DOHH2 (cell line): ENCODE measurements at regions not wholly inside any gene's neighbourhood (a gene's known extent, or its start where the extent isn't known, plus 50 kb on each side); places are given as distances from the start of the nearest gene placed in this dataset.

Source experiments
- H3F3A ChIP-seq: fragments of 200-600 bp; sonication (generic), shearing (Covaris generic); 2 replicates; pipeline ENCODE4 v1.6.0; 2016; ENCODE audit warnings: antibody characterized with exemption, mild to moderate bottlenecking; ENCODE audit not compliant: control insufficient read depth, insufficient read depth
- H3K27ac ChIP-seq: fragments of 200-600 bp; sonication (generic); 2 replicates; pipeline ENCODE4 v1.5.1; 2014; ENCODE audit warnings: low read depth, mild to moderate bottlenecking, low read length, moderate library complexity
- H3K27me3 ChIP-seq: fragments of 200-600 bp; sonication (generic); 2 replicates; pipeline ENCODE4 v1.6.1; 2014; ENCODE audit warnings: mild to moderate bottlenecking, low read length, mixed read lengths; ENCODE audit not compliant: control insufficient read depth
- H3K36me3 ChIP-seq: fragments of 200-600 bp; sonication (generic); 2 replicates; pipeline ENCODE4 v1.6.1; 2014; ENCODE audit warnings: mild to moderate bottlenecking, low read length, moderate library complexity, mixed read lengths; ENCODE audit not compliant: control insufficient read depth
- H3K4me1 ChIP-seq: fragments of 200-600 bp; sonication (generic); 2 replicates; pipeline ENCODE4 v1.6.1; 2014; ENCODE audit warnings: mild to moderate bottlenecking, low read length, mixed read lengths; ENCODE audit not compliant: control insufficient read depth
- H3K4me2 ChIP-seq: fragments of 200-600 bp; sonication (generic); 2 replicates; pipeline ENCODE4 v1.6.0; 2014; ENCODE audit warnings: mild to moderate bottlenecking, low read length, moderate library complexity
- H3K4me3 ChIP-seq: fragments of 200-600 bp; sonication (generic); 2 replicates; pipeline ENCODE4 v1.5.1; 2014; ENCODE audit warnings: mild to moderate bottlenecking, low read length, mixed read lengths
- H3K79me2 ChIP-seq: fragments of 200-600 bp; sonication (generic); 2 replicates; pipeline ENCODE4 v1.6.1; 2014; ENCODE audit warnings: mild to moderate bottlenecking, low read length, mixed read lengths; ENCODE audit not compliant: control insufficient read depth
- H3K9me2 ChIP-seq: fragments of 200-600 bp; sonication (generic); replicated peaks from 2 replicates; pipeline ENCODE4 v1.6.1; 2014; ENCODE audit warnings: mild to moderate bottlenecking, low read length, mixed read lengths; ENCODE audit not compliant: control insufficient read depth
- H3K9me3 ChIP-seq: fragments of 200-600 bp; sonication (generic); 2 replicates; pipeline ENCODE4 v1.6.1; 2014; ENCODE audit warnings: antibody characterized with exemption, low read length, mixed read lengths; ENCODE audit not compliant: control insufficient read depth, insufficient read depth
- H4K20me1 ChIP-seq: fragments of 200-600 bp; sonication (generic); 2 replicates; pipeline ENCODE4 v1.6.0; 2014; ENCODE audit warnings: low read depth, mild to moderate bottlenecking, antibody characterized with exemption, low read length, moderate library complexity; ENCODE audit not compliant: control insufficient read depth, insufficient read depth
- EZH2phosphoT487 ChIP-seq: fragments of 200-600 bp; sonication (generic); IDR thresholded peaks from 2 replicates; pipeline ENCODE4 v1.6.1; 2017; ENCODE audit warnings: borderline replicate concordance, mild to moderate bottlenecking, antibody characterized with exemption, low read length, moderate library complexity, mixed read lengths
- TF ChIP-seq, protein P1 (sequence below): fragments of 200-600 bp; sonication (generic); IDR thresholded peaks from one replicate; pipeline ENCODE4 v1.5.1; 2014; ENCODE audit warnings: antibody characterized with exemption, mild to moderate bottlenecking, low read depth, low read length; ENCODE audit not compliant: poor library complexity, severe bottlenecking

GRCh38 chr3:40989141-40990061 is 209.9 kb upstream of the CTNNB1 start:
- Histone ChIP-seq H3K4me2 (no peak overlapping the region), H4K20me1 (no peaks in the 10 kb centered on the region), H3K79me2 (no peaks in the 10 kb centered on the region), H3K27ac (no peak overlapping the region), H3K9me3 (no peaks in the 10 kb centered on the region), H3F3A (no peaks in the 10 kb centered on the region), H3K4me1 (no peaks in the 10 kb centered on the region), H3K9me2 (no peaks in the 10 kb centered on the region), H3K4me3 (no peak overlapping the region), H3K27me3 (no peaks in the 10 kb centered on the region), H3K36me3 (no peaks in the 10 kb centered on the region)
- TF ChIP-seq, protein P1, sequence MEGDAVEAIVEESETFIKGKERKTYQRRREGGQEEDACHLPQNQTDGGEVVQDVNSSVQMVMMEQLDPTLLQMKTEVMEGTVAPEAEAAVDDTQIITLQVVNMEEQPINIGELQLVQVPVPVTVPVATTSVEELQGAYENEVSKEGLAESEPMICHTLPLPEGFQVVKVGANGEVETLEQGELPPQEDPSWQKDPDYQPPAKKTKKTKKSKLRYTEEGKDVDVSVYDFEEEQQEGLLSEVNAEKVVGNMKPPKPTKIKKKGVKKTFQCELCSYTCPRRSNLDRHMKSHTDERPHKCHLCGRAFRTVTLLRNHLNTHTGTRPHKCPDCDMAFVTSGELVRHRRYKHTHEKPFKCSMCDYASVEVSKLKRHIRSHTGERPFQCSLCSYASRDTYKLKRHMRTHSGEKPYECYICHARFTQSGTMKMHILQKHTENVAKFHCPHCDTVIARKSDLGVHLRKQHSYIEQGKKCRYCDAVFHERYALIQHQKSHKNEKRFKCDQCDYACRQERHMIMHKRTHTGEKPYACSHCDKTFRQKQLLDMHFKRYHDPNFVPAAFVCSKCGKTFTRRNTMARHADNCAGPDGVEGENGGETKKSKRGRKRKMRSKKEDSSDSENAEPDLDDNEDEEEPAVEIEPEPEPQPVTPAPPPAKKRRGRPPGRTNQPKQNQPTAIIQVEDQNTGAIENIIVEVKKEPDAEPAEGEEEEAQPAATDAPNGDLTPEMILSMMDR = no peak
- TF ChIP-seq EZH2phosphoT487 = no peak

DNA sequence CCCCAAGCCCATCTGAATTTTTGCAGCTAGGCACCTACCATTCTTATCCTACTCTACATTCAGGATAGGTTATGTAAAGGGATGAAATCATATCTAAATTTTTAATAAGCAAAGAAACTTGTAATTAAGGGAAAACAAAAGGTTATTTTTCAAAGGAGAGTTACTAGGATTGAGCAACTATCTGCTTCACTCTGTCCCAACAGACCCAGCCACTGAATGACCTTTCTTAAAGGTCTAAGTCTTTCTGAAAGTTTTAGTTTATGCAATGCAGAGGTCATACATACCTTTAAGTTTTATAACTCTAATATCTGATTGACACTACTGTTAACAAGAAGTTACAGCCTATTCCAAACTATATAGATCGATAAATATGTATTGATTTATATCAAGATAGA is 209.2 kb upstream of the CTNNB1 start:
- Histone ChIP-seq H3K4me1 (no peaks in the 10 kb centered on the region), H3K9me3 (no peaks in the 10 kb centered on the region), H3K27me3 (no peaks in the 10 kb centered on the region), H3F3A (no peaks in the 10 kb centered on the region), H3K79me2 (no peaks in the 10 kb centered on the region), H3K4me3 (no peak overlapping the region), H3K27ac (no peak overlapping the region), H3K9me2 (no peaks in the 10 kb centered on the region), H3K4me2 (no peak overlapping the region), H4K20me1 (no peaks in the 10 kb centered on the region), H3K36me3 (no peaks in the 10 kb centered on the region)
- TF ChIP-seq EZH2phosphoT487 = no peak

DNA sequence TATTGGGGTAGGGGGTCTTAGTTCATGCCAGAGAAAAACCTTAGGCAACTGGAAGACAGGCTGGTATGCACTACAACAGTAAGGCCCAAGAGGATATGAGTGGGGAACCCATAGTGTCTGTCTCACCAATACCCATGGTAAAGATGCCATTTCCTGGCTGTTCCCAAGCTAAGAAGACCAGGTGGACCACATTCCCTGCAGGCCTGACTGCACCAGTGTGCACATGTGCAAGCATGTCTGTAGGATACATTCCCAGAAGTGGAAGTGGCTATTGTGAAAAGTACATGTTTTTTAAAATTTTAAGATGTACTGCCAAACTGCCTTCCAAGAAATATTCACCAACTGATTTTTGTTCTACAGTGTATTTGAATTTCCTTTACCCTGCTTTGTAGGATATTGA is 207.3 kb upstream of the CTNNB1 start:
- Histone ChIP-seq H4K20me1 (no peaks in the 10 kb centered on the region), H3K36me3 (no peaks in the 10 kb centered on the region), H3K9me3 (no peaks in the 10 kb centered on the region), H3K4me1 (no peaks in the 10 kb centered on the region), H3K79me2 (no peaks in the 10 kb centered on the region), H3K27me3 (no peaks in the 10 kb centered on the region), H3F3A (no peaks in the 10 kb centered on the region), H3K4me2 (no peak overlapping the region), H3K27ac (no peak overlapping the region), H3K4me3 (no peak overlapping the region), H3K9me2 (no peaks in the 10 kb centered on the region)
- TF ChIP-seq, protein P1 = no peak
- no peak for TF ChIP-seq EZH2phosphoT487

- Histone ChIP-seq H3K36me3 (no peaks in the 10 kb centered on the region), H3K27ac (no peak overlapping the region), H3K27me3 (no peaks in the 10 kb centered on the region), H3K9me3 (no peaks in the 10 kb centered on the region), H3K4me1 (no peaks in the 10 kb centered on the region), H3K9me2 (no peaks in the 10 kb centered on the region), H3K79me2 (no peaks in the 10 kb centered on the region), H3K4me2 (no peak overlapping the region), H3K4me3 (no peak overlapping the region), H4K20me1 (no peaks in the 10 kb centered on the region), H3F3A (no peaks in the 10 kb centered on the region)
- TF ChIP-seq, protein P1 = no peak
- TF ChIP-seq EZH2phosphoT487 = no peak
These were observed 204.7 kb upstream of the CTNNB1 start for GRCh38 chr3:40994611-40995010.
